AG09319 (cell line): ENCODE measurements at regions not wholly inside any gene's neighbourhood (a gene's known extent, or its start where the extent isn't known, plus 50 kb on each side); places are given as distances from the start of the nearest gene placed in this dataset.

Experiments
- DNase-seq: peaks from one replicate; pipeline ENCODE4 v3.0.0-alpha.2; 2010; ENCODE audit warnings: low read depth; ENCODE audit errors: extremely low read depth
- TF ChIP-seq, protein P1 (sequence below): IDR thresholded peaks from 2 replicates; pipeline ENCODE4 v1.5.1; 2011; ENCODE audit warnings: low read depth, mild to moderate bottlenecking, inconsistent platforms, low read length, moderate library complexity

DNA sequence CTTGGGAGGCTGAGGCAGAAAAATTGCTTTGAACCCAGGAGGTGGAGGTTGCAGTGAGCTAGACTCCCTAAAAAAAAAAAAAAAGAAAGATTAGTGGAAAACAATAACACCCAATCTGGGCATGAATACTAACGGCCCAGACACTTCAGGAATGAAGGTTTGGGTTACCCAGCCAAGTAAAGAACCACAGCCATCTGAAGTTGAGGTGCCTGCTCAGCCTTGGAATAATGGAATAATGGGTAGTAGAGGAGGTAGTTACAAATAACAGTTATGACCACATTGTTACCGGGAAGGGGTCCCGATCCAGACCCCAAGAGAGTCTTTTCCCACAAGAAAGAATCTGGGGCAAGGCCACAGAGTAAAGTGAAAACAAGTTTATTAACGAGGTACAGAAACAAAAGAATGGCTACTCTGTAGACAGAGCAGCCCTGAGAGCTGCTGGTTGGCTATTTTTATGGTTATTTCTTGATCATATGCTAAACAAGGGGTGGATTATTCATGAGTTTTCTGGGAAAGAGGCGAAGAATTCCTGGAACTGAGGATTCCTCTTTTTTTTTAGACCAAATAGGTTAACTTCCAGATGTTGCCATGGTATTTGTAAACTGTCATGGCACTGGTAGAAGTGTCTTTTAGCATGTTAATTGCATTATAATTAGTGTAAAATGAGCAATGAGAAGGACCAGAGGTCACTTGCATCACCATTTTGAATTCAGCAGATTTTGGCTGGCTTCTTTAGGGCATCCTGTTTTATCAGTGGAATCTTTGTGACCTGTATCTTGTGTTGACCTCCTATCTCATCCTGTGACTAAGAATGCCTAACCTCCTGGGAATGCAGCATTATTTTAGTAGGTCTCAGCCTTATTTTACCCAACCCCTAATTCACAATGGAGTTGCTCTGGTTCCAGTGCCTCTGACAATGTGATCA is 96.2 kb upstream of the HAAO start:
- no peak for DNase-seq
- TF ChIP-seq, protein P1, sequence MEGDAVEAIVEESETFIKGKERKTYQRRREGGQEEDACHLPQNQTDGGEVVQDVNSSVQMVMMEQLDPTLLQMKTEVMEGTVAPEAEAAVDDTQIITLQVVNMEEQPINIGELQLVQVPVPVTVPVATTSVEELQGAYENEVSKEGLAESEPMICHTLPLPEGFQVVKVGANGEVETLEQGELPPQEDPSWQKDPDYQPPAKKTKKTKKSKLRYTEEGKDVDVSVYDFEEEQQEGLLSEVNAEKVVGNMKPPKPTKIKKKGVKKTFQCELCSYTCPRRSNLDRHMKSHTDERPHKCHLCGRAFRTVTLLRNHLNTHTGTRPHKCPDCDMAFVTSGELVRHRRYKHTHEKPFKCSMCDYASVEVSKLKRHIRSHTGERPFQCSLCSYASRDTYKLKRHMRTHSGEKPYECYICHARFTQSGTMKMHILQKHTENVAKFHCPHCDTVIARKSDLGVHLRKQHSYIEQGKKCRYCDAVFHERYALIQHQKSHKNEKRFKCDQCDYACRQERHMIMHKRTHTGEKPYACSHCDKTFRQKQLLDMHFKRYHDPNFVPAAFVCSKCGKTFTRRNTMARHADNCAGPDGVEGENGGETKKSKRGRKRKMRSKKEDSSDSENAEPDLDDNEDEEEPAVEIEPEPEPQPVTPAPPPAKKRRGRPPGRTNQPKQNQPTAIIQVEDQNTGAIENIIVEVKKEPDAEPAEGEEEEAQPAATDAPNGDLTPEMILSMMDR: no peak

DNA sequence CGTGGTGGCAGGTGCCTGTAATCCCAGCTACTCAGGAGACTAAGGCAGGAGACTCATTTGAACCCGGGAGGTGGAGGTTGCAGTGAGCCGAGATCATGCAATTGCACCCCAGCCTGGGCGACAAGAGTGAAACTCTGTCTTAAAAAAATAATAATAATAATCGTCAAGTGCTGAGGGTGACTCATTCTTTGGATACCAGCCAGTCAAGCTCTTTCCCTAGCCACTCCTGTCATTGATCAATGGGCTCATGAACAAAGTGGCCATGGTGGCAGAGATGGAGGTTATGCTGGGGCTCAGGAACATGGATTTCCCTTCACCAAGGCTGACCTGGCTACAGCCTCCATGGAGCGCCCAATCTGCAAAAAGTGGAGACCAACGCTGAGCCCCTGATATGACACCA is 94.5 kb upstream of the HAAO start:
- no peak for DNase-seq
- TF ChIP-seq, protein P1: no peak

DNA sequence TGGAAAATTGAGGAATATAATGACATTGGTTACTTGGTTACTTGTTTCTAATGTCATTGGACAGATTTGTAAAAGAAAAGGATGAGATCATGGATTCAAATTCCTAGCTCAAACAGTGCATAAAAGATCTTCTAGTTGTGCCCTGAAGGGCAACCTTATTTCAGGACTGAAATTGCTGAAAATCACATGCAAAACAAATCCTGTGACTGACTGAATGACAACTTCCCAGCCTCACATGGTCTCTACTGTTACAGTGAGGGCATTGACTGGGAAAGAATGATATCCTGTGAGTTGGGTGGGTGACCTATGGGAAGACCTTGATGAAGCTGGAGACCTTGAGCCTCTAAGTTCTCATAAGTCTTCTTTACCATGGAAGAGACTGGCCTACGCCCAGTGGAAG is 90.4 kb upstream of the HAAO start:
- TF ChIP-seq, protein P1: no peak
- no peak for DNase-seq

DNA sequence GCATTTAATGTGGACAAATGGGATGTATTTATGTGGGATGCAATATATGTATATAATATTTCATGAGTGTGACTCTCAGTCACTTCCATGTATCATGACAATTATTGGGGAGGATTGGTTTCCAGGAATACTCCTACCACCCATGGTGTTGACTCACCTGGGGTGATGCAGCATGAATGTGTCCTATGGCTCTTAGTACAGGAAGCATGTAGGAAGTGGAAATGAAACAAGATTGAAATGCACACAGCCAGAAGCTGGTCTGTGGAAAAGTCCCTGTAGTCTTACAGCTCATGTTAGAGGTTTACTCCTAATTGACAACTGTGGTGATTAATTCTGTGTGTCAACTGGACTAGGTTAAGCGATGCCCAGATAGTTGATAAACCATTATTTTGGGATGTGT is 89.3 kb upstream of the HAAO start:
- no peak for DNase-seq
- TF ChIP-seq, protein P1: no peak

DNA sequence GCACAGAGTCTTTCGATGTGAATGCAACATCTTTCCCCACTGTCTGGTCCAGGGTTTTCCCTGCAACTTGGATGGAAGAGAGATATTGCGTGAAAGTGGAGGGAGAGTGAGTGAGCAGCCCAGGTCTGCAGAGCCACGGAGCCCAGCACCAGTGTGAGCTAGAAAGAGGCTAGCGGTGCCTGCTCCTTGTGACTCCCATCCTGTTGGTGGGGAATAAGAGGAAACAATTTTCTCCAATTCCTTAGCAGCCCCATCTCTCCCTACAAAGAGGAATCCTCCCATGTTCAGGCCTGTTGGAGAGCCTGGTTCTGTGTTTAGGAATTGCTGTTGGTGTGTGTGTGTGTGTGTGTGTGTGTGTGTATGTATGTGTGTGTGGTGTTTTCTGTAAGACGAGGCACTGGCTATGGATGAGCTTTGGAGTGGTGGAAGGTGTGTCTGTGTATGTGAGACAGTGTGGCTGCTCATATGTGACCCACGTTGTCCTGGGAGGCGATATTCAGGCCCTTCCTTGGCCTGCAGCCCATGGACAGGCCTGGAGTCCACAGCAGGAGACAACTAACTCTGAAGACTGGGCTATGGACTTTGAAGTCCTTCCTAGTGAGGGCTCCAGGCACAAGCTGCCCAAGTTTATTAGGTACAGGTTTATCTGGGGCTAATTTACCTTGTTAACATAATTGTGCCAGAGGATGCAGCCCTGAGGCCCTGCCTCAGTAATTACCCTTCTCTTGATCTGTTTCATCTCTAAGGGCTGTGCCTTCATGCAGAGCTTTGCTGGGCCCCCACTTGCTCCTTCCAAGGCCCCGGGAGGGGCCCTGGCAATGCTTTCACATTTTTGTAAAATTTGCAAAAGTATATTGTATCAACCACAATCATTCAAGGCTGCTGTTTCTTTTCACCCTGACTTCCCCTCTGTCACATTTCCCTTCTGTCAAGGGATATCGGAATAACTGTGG is 88.6 kb upstream of the HAAO start:
- DNase-seq: no peak
- TF ChIP-seq, protein P1: no peak

DNA sequence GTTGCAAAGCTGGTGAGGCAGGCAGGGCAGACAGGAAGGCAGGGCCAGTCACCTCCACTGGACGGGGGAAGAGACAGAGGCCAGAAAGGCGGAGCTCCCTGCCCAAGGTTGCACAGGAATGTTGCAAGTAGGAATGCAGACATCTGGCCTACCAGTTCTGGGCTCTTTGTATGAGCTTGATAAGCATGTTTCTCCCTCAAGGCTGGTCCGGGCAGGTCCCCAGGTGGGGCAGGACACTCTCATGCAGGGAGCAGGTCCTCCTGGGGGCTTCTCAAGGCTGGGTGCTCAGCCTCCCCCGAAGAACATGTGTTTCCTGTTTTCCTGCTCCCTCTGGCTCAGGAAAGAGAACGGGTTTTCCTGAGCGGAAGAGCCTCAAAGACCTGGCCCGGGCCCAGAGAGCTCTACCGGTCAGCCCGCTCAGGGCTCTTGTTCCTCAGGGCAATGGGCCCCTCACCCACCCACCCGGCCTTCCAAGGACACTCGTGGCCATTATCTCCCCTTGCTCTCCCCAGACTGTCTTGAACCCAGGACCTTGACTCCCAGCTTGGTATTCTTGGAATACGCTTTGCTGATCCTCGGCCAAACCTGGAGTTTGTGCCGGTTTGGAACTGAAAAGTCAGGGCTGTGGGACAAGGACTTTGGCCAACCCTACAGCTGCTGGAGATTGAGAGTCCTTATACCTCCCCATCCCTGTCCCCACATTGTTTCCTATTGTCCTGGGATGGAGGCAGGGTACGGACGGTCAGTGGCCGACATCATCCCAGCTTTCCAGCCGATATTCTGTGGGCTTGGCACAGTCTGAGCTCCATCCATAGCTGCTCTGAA is 87.7 kb upstream of the HAAO start:
- no peak for DNase-seq
- TF ChIP-seq, protein P1: no peak
